H9 (cell line): ENCODE measurements at regions not wholly inside any gene's neighbourhood (a gene's known extent, or its start where the extent isn't known, plus 50 kb on each side); places are given as distances from the start of the nearest gene placed in this dataset.
A peak's percentile ranks its signal among the peaks of the same experiment; 100 is the strongest.

ENCODE experiments used
- DNase-seq: peaks from one replicate; pipeline ENCODE4 v3.0.0-alpha.2; 2017
- H2AFZ ChIP-seq: one replicate; pipeline ENCODE4 v1.6.1; 2013; ENCODE audit warnings: mild to moderate bottlenecking, low read length, control low read depth, moderate library complexity
- H2AK5ac ChIP-seq: 2 replicates; pipeline ENCODE4 v1.6.1; 2013; ENCODE audit warnings: low read length, control low read depth, mixed read lengths; ENCODE audit not compliant: insufficient read length
- H2BK120ac ChIP-seq: one replicate; pipeline ENCODE4 v1.6.1; 2013; ENCODE audit warnings: low read depth, mild to moderate bottlenecking, low read length, control low read depth, inconsistent platforms; ENCODE audit not compliant: poor library complexity, severe bottlenecking
- H2BK12ac ChIP-seq: 2 replicates; pipeline ENCODE4 v1.6.1; 2013; ENCODE audit warnings: low read length, control low read depth, mixed read lengths, low read depth; ENCODE audit not compliant: insufficient read length
- H2BK15ac ChIP-seq: 2 replicates; pipeline ENCODE4 v1.6.1; 2013; ENCODE audit warnings: low read depth, low read length, control low read depth
- H2BK20ac ChIP-seq: one replicate; pipeline ENCODE4 v1.6.1; 2013; ENCODE audit warnings: low read depth, mild to moderate bottlenecking, low read length, control low read depth, inconsistent platforms; ENCODE audit not compliant: poor library complexity, severe bottlenecking
- H2BK5ac ChIP-seq: 2 replicates; pipeline ENCODE4 v1.6.1; 2013; ENCODE audit warnings: low read length, control low read depth, mixed read lengths; ENCODE audit not compliant: insufficient read length
- H3K14ac ChIP-seq: 2 replicates; pipeline ENCODE4 v1.6.1; 2013; ENCODE audit warnings: low read length, control low read depth; ENCODE audit not compliant: insufficient read depth
- H3K18ac ChIP-seq: 2 replicates; pipeline ENCODE4 v1.6.1; 2013; ENCODE audit warnings: low read depth, mild to moderate bottlenecking, mixed read lengths, low read length, control low read depth; ENCODE audit not compliant: insufficient read length
- H3K23ac ChIP-seq: 2 replicates; pipeline ENCODE4 v1.6.1; 2013; ENCODE audit warnings: low read length, control low read depth, mixed read lengths, low read depth; ENCODE audit not compliant: insufficient read length
- H3K23me2 ChIP-seq: 2 replicates; pipeline ENCODE4 v1.6.1; 2013; ENCODE audit warnings: low read depth, mild to moderate bottlenecking, mixed read lengths, low read length, control low read depth; ENCODE audit not compliant: insufficient read length, poor library complexity, severe bottlenecking
- H3K27ac ChIP-seq: 2 replicates; pipeline ENCODE4 v1.5.1; 2013; ENCODE audit warnings: low read length, control low read depth, mixed read lengths, low read depth; ENCODE audit not compliant: insufficient read length
- H3K27me3 ChIP-seq: 2 replicates; pipeline ENCODE4 v1.6.1; 2013; ENCODE audit warnings: low read length, control low read depth, inconsistent platforms; ENCODE audit not compliant: insufficient read depth
- H3K4ac ChIP-seq: 2 replicates; pipeline ENCODE4 v1.6.1; 2013; ENCODE audit warnings: low read depth, mild to moderate bottlenecking, control low read depth, inconsistent platforms, low read length, moderate library complexity
- H3K4me1 ChIP-seq: 2 replicates; pipeline ENCODE4 v1.6.1; 2013; ENCODE audit warnings: low read length, control low read depth, inconsistent platforms; ENCODE audit not compliant: insufficient read depth
- H3K4me2 ChIP-seq: 2 replicates; pipeline ENCODE4 v1.6.1; 2013; ENCODE audit warnings: low read length, control low read depth, mixed read lengths; ENCODE audit not compliant: insufficient read length, insufficient read depth
- H3K56ac ChIP-seq: 2 replicates; pipeline ENCODE4 v1.6.1; 2013; ENCODE audit warnings: low read depth, mild to moderate bottlenecking, mixed read lengths, low read length, control low read depth; ENCODE audit not compliant: insufficient read length
- H3K79me1 ChIP-seq: 2 replicates; pipeline ENCODE4 v1.6.1; 2013; ENCODE audit warnings: low read depth, mild to moderate bottlenecking, moderate library complexity, low read length, control low read depth, inconsistent platforms; ENCODE audit not compliant: insufficient read depth, poor library complexity, severe bottlenecking
- H3K79me2 ChIP-seq: 2 replicates; pipeline ENCODE4 v1.6.1; 2013; ENCODE audit warnings: low read length, control low read depth, inconsistent platforms; ENCODE audit not compliant: insufficient read depth
- H3K9ac ChIP-seq: 2 replicates; pipeline ENCODE4 v1.6.1; 2013; ENCODE audit warnings: low read length, control low read depth, mixed read lengths; ENCODE audit not compliant: insufficient read length; ENCODE audit errors: extremely low read depth
- H3K9me3 ChIP-seq: one replicate; pipeline ENCODE4 v1.6.1; 2013; ENCODE audit warnings: low read depth, low read length, inconsistent platforms; ENCODE audit not compliant: control insufficient read depth
- H3T11ph ChIP-seq: one replicate; pipeline ENCODE4 v1.6.1; 2013; ENCODE audit warnings: mild to moderate bottlenecking, low read length, control low read depth, inconsistent platforms
- H4K20me1 ChIP-seq: one replicate; pipeline ENCODE4 v1.6.1; 2013; ENCODE audit not compliant: control insufficient read depth, insufficient read length, insufficient read depth
- H4K5ac ChIP-seq: 2 replicates; pipeline ENCODE4 v1.6.1; 2013; ENCODE audit warnings: low read depth, mild to moderate bottlenecking, mixed read lengths, low read length, control low read depth; ENCODE audit not compliant: insufficient read length
- H4K8ac ChIP-seq: replicated peaks from 2 replicates; pipeline ENCODE4 v1.6.1; 2013; ENCODE audit warnings: low read length, control low read depth, mixed read lengths, low read depth; ENCODE audit not compliant: insufficient read length
- H4K91ac ChIP-seq: 2 replicates; pipeline ENCODE4 v1.6.1; 2013; ENCODE audit warnings: low read depth, mild to moderate bottlenecking, moderate library complexity, mixed read lengths, low read length, control low read depth; ENCODE audit not compliant: insufficient read length
- H3K27ac Mint-ChIP-seq, 3 experiments: 2 replicates in 2 of 3; 3 replicates in 1 of 3; pipeline ENCODE4 v1.8.0; 2020 to 2021; ENCODE audit warnings: mixed read lengths in 3 of 3, mild to moderate bottlenecking in 1 of 3, moderate library complexity in 1 of 3
- H3K27me3 Mint-ChIP-seq: 2 replicates; pipeline ENCODE4 v1.8.0; 2021; ENCODE audit warnings: low read depth, mild to moderate bottlenecking, moderate library complexity, mixed read lengths
- H3K36me3 Mint-ChIP-seq, 3 experiments: 2 replicates in 2 of 3; 3 replicates in 1 of 3; pipeline ENCODE4 v1.8.0; 2020 to 2021; ENCODE audit warnings: low read depth in 3 of 3, mixed read lengths in 3 of 3; ENCODE audit not compliant: insufficient read depth in 1 of 3
- H3K4me1 Mint-ChIP-seq, 2 experiments: 2 replicates each; pipeline ENCODE4 v1.8.0; 2020; ENCODE audit warnings: mixed read lengths in 2 of 2
- H3K4me3 Mint-ChIP-seq, 2 experiments: 2 replicates in 1 of 2; 3 replicates in 1 of 2; pipeline ENCODE4 v1.8.0; 2020 to 2021; ENCODE audit warnings: mild to moderate bottlenecking in 2 of 2, mixed read lengths in 2 of 2, moderate library complexity in 1 of 2
- H3K9me3 Mint-ChIP-seq, 2 experiments: 2 replicates in 1 of 2; 3 replicates in 1 of 2; pipeline ENCODE4 v1.8.0; 2020; ENCODE audit warnings: mild to moderate bottlenecking in 2 of 2, mixed read lengths in 2 of 2, moderate library complexity in 1 of 2
- WGBS: extraction: QIAGEN DNeasy Blood & Tissue Kit; methylation state at CpG from one replicate; pipeline ENCODE4 v1.1.7; 2013; ENCODE audit warnings: missing lambda C conversion rate, low lambda C conversion rate, mixed read lengths; ENCODE audit not compliant: insufficient read length; ENCODE audit errors: extremely low coverage; 5-methylcytosine and 5-hydroxymethylcytosine counted together
- TF ChIP-seq, protein P1 (sequence below): fragments of 200-600 bp; sonication (generic); conservative IDR thresholded peaks from 3 replicates; pipeline ENCODE4 v1.8.0; 2021; ENCODE audit warnings: antibody characterized with exemption, mild to moderate bottlenecking

DNA sequence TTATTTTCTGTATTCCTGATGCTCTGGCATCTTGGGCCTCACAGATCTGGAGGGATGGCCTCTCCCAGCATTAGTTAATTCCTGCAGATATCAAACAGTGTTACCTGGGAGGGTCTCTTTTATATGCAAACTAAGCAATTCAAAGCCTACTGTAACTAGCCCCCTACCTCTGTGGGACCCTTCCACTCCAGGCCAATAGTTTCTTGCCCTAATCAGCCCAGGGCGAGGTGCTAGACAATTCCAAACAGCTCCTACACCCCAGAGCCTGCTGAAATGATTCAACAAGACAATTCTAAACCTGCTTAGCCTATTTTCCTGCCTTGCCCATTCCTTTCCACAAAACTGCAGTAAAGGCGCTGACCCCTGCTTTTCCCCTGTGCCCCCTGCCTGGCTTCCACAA lies 106.6 kb upstream of the IGSF10 start:
- peaks cover 2% of the 10 kb centered on the region for H3K27me3 Mint-ChIP-seq
- Histone ChIP-seq H3K18ac (no peak overlapping the region), H2BK5ac (no peak overlapping the region), H2BK15ac (no peak overlapping the region), H3K27ac (no peak overlapping the region), H3K4ac (no peak overlapping the region), H4K5ac (no peak overlapping the region), H2AFZ (no peak overlapping the region), H3K56ac (no peak overlapping the region), H3T11ph (no peak overlapping the region), H3K23ac (no peak overlapping the region), H4K8ac (no peak overlapping the region), H4K20me1 (no peaks in the 10 kb centered on the region), H3K9ac (no peak overlapping the region), H3K27me3 (no peaks in the 10 kb centered on the region), H4K91ac (no peak overlapping the region), H3K4me1 (peaks cover 3% of the 10 kb centered on the region; the same call in 1 of the 2 replicates), H2BK20ac (no peak overlapping the region), H3K23me2 (no peaks in the 10 kb centered on the region), H3K79me1 (no peaks in the 10 kb centered on the region), H3K9me3 (no peaks in the 10 kb centered on the region), H2BK12ac (no peak overlapping the region), H2AK5ac (no peak overlapping the region), H2BK120ac (no peak overlapping the region), H3K79me2 (no peaks in the 10 kb centered on the region), H3K14ac (peak overlapping the region; percentile 64; the same call in 1 of the 2 replicates), H3K4me2 (no peak overlapping the region)
- TF ChIP-seq, protein P1, sequence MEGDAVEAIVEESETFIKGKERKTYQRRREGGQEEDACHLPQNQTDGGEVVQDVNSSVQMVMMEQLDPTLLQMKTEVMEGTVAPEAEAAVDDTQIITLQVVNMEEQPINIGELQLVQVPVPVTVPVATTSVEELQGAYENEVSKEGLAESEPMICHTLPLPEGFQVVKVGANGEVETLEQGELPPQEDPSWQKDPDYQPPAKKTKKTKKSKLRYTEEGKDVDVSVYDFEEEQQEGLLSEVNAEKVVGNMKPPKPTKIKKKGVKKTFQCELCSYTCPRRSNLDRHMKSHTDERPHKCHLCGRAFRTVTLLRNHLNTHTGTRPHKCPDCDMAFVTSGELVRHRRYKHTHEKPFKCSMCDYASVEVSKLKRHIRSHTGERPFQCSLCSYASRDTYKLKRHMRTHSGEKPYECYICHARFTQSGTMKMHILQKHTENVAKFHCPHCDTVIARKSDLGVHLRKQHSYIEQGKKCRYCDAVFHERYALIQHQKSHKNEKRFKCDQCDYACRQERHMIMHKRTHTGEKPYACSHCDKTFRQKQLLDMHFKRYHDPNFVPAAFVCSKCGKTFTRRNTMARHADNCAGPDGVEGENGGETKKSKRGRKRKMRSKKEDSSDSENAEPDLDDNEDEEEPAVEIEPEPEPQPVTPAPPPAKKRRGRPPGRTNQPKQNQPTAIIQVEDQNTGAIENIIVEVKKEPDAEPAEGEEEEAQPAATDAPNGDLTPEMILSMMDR, result no peak
- peak overlapping the region in 2 of 3 experiments; percentile 28 to 59; a peak in 5 of 7 replicates for H3K27ac Mint-ChIP-seq
- WGBS, result no CpG with 5 or more reads among the region's 2 CpGs
- H3K9me3 Mint-ChIP-seq, result peaks cover 3 to 8% of the 10 kb centered on the region in 2 experiments; a peak in 3 of 5 replicates
- DNase-seq, result no peak
- peaks cover 0 to 4% (median 2%) of the 10 kb centered on the region in 3 experiments; a peak in 2 of 7 replicates for H3K36me3 Mint-ChIP-seq
- no peak overlapping the region for H3K4me3 Mint-ChIP-seq
- H3K4me1 Mint-ChIP-seq, result peaks cover 12 to 17% of the 10 kb centered on the region in 2 experiments
